D341Med (cell line): ENCODE measurements at regions not wholly inside any gene's neighbourhood (a gene's known extent, or its start where the extent isn't known, plus 50 kb on each side); places are given as distances from the start of the nearest gene placed in this dataset.
"Not testable (repeated sequence)": the region's sequence is repeated elsewhere in the genome, so short reads cannot be mapped to it uniquely, and the experiment has no call there.

Source experiments
- DNase-seq: peaks from one replicate; pipeline ENCODE4 v3.0.0; 2012; ENCODE audit warnings: low spot score

- no peak for DNase-seq
These were observed 835.7 kb downstream of the OTOL1 start for GRCh38 chr3:162332344-162332743.

DNA sequence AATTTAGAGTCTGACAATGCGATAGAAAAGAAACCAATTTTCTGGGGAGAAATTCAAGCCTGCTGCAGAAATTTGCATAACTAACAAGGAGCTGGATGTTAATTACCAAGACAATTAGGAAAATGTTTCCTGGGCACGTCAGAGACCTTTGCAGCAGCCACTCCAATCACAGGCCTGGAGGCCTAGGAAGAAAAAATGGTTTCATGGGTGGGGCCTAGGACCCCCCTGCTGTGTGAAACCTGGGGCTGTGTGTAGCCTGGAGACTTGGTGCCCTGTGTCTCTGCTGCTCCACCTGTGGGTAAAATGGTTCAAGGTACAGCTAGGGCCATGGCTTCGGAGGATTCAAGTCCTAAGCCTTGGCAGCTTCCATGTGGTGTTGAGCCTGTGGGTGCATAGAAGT, 837.9 kb downstream of the OTOL1 start:
- DNase-seq = no peak

- DNase-seq = no peak
These were observed 841.0 kb downstream of the OTOL1 start for GRCh38 chr3:162337630-162338029.

DNA sequence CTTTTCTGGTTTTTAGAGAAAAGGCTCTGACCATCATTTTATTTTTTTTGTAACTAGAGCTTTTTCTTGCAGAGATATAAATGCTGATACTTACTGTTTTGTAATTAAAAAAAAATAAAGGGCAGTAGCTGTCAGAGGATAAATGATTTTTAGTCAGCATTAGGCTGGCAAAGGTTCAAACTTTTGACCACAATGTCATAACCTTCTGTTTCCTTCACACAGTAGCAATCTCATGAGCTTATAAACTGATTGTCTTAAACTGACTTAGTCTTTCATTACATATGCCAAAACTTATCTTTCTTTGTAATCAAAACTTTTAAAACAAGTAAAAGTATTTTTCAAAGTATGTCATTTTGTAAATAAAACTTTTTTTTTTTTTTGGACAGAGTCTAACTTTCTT, 841.9 kb downstream of the OTOL1 start:
- no peak for DNase-seq

- no peak for DNase-seq
These were observed 852.3 kb downstream of the OTOL1 start for GRCh38 chr3:162348912-162349311.

DNA sequence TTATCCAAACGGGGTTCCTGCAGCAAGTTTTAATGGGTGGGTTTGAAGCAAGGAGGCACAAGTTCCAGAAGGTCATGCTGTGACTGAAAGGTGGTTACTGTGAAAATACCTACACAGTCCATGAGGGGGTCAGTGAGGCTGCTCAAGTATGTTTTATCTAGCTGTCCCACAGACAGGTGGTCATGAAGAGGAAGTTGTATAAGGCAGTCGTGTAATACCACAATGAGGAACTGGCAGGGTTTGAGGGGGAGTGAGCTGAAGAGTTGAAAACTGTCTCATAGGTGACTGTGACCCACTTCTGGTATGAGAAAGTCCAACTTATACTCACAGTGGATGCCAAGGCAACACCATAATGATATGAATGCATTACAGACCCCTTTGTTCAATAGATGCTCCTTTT, 856.8 kb downstream of the OTOL1 start:
- no peak for DNase-seq

- no peak for DNase-seq
These were observed 857.7 kb downstream of the OTOL1 start for GRCh38 chr3:162354356-162354755.

GRCh38 chr3:162365066-162365719, 868.6 kb downstream of the OTOL1 start:
- no peak for DNase-seq

- DNase-seq = no peak
These were observed 869.7 kb downstream of the OTOL1 start for GRCh38 chr3:162366166-162366766.

- no peak for DNase-seq
These were observed 871.0 kb downstream of the OTOL1 start for GRCh38 chr3:162367429-162368260.

DNA sequence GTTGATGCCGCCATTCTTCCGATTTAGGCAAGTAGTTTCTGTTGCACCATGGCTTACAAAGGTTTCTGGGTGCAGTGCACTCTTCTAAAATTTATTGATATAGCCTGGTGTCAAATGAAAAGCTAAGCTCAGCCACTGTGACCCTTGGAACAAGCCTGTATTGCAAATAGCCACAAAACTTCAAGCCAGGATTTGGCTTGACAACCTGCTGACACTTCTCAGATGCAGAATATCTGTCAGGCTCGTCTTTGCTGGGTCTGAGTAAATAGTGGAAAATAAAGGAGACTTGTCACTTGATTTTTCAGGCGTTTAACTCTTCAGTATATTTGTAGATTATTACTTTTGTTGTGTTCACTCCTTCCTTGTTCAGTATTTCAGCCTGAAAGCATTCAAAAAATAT, 871.8 kb downstream of the OTOL1 start:
- DNase-seq = no peak

DNA sequence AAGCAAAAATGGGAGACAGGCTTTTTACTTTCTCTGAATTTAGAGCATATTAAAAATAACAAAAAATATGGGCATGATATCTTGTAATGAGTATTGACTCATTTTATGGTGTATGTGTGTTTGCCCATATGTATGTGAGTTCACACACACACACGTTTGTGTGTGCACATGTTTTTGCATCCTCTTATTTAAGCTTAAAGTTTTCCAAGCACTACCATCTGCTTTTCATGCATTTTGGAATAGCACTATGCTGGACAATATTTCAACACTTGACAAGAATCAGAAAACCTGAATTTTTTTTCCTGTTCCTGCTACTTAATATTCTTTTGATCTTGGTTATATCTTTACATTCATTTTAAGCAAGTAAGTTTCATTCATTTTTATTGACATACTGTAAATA, 872.7 kb downstream of the OTOL1 start:
- DNase-seq = no peak

- DNase-seq = no peak
These were observed 873.5 kb downstream of the OTOL1 start for GRCh38 chr3:162370141-162370540.

DNA sequence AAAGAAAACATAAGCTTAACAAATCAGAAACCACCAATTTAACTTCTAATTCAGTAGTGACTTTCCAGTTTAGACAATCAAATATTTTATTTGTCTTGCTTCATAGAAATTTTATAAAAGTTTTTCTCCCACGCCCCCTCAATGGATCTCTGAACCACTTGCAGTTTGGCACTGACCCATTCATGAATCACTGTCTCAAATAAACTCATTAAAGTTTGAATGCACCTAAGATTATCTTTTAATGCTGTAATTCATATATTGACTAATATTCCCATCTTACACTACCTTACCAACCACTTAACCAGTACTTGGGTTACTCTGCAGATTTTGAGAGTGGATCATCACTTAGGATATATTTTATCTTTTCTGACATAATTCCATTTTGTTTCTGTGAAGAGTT, 880.2 kb downstream of the OTOL1 start:
- DNase-seq = no peak

DNA sequence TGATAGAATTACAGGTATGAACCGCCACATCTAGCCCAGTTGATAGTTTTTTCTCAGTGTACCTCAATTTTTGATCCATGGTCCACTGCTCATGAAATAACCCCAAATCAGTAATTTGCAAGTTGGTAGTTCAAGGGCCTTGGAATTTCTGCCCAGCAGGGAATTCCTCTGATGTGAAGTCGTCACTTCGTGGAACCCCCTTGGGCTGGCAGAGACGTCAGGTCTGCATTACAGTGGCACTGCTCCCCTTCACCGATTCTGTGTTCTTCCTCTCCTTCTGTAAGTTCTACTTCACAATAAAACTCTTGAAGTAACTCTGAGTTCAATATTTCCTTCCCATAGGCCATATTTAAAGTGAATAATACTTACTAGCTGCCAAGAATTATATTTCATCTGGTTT, 881.0 kb downstream of the OTOL1 start:
- no peak for DNase-seq

DNA sequence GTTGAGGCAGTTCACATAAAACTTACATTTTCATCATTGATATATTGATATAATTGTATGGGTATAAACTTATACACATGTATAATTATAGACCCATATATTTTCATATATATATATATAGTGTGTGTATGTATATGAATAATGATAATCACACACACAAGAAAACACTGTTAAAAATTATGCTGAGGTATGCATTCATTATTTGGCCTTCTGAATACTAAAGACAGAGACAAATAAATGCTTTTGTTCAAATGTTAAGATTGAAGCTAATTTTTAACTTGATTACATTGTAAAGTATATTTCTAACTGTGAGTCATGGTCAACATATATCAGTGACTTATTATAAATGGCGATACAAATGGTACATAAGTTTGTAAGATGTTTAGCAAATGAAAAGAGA, 888.8 kb downstream of the OTOL1 start:
- no peak for DNase-seq

- DNase-seq = no peak
These were observed 894.3 kb downstream of the OTOL1 start for GRCh38 chr3:162390891-162391290.

DNA sequence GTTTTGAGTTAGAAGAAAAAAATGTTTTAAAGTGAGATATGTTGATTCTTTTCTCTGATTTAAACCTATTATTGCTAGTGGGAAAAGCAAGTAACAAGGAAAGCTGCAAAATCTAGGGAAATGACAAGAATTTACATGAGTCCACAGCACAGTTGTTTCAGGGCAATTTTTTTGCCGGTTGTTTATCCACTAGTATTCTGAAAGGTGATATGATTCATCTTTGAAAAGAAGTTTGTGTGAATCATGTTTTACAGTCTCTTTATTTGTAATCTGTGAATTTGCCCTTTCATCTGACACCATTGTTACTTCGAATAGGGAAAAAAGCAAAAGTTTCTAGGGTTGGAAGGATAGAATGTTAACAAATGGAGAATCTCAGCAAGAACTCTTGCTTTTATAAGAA, 894.7 kb downstream of the OTOL1 start:
- no peak for DNase-seq

DNA sequence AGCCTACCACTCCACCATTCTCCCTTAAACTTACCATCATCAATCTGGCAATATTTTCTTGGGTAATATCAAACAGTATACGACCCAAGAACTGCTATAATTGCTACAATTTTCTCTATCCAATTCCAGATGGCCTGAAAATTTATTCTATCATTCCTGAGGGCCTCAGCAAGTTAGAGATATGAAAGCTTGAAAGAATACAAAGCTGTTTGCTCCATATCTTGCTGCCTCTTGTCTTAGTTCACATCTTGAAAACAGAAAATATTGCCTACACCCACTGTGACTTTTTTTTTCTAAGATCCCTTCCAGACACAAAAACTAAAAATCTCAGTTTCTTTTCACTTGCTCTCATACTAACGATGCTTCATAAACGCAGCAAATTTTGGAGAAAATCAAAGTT, 898.9 kb downstream of the OTOL1 start:
- no peak for DNase-seq

DNA sequence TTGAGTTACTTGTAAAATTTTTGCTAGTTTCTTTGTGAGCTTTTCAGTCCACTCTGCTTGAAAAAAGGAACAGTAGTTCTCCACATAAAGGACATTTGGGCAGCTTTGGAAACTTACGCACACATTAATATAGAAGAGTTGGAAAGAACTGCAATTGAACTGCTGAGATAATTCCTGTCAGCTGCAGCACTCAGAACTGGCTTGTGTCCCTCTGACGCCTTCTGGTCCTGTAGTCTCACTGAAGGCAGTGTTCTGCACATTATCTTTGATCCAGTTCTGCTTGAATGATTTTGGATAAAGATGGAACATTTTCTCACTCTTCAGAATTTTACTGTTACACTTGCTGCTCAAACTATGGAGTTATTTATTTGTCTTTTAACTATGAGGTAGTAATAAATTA, 901.9 kb downstream of the OTOL1 start:
- DNase-seq = no peak

DNA sequence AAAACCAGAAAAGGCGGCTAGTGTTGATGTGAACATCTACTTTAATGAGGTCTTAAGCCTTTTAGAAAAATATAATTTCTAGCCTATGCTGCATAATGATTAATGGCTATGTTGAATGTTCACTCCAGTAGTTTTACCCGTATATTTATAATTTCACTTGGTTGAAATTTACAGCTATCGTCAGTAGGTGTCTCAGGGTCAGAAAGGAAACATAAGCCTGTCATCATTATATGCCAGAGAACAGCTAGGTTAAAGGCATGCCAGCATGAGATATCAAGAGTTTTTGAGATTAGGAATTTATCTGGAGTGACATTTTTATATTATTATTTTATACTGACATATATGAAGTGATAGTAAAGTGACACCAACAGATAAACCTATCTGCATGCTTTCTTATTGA, 904.1 kb downstream of the OTOL1 start:
- DNase-seq = no peak

GRCh38 chr3:162411556-162411955, 914.9 kb downstream of the OTOL1 start:
- not testable (repeated sequence) for DNase-seq

GRCh38 chr3:162421721-162422120, 925.1 kb downstream of the OTOL1 start:
- no peak for DNase-seq
